Keratinocyte (primary cell): ENCODE measurements at regions not wholly inside any gene's neighbourhood (a gene's known extent, or its start where the extent isn't known, plus 50 kb on each side); places are given as distances from the start of the nearest gene placed in this dataset.

ENCODE experiments used
- CTCF ChIP-seq, 3 experiments: IDR thresholded peaks in 1 of 3; conservative IDR thresholded peaks in 1 of 3; optimal IDR thresholded peaks in 1 of 3; 2 replicates in 2 of 3; 3 replicates in 1 of 3; pipeline versions ENCODE3 to v1.5.1; 2011; ENCODE audit warnings: low read length in 3 of 3, mild to moderate bottlenecking in 3 of 3, moderate library complexity in 2 of 3, control low read depth in 1 of 3, inconsistent platforms in 1 of 3; ENCODE audit not compliant: insufficient read depth in 2 of 3; ENCODE audit errors: extremely low read depth in 1 of 3
- EZH2 ChIP-seq: IDR thresholded peaks from one replicate; pipeline ENCODE4 v1.6.1; 2012; ENCODE audit warnings: inconsistent platforms, mild to moderate bottlenecking, low read length, moderate library complexity

DNA sequence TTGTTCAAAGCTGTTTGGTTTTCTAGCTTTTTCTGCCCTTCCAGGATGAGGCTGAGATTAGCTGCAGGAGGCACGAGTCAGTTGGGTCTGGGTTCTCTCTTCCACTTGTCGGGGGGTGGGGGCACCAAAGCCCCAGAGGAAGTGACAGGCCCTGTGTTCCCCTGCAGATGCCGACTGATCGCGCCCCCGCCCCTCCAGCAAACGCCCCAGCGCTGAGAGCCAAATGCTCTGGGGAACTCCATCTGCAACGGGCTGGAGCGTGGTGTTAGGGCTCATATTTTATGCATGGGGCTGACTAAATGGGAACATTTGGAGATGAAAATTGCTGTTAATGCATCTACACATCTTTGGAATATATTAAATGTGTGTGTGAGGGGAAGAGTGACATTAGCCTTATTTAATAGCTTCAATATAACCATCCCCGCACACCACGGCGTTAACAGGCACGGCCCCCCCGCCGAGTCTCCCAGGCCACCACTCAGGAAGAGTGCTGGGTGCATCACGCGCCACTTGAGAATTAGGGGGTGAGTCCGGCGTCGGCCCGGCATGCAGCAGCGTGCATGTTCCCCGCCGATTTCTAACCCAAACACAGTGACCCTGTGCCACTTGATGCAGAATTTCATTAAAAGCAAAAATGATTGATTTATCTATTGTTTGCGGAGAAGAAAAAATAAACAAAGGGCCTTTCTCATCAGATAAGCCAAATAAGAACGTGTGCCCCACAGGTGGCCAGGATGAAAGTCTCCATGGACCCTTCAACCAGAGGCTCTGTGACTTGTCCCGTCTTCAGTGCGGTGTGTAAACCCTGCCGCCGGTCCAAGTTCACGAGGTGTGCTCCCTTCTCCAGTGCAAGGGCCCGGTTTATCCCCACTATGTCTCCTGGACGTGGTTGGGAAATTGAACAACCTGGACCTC lies 165.0 kb upstream of the RTL1 start:
- TF ChIP-seq EZH2 (no peak), CTCF (optimal IDR thresholded peaks at IDR 0.05 in 1 of 3, IDR thresholded peaks at IDR 0.05 in 1 of 3, conservative IDR thresholded peaks at IDR 0.05 in 1 of 3; ENCODE audit: extremely low read depth in 1 of 3, insufficient read depth in 2 of 3, low read length in 3 of 3) (no peak)
